Endothelial cell of umbilical vein (primary cell): ENCODE measurements at regions not wholly inside any gene's neighbourhood (a gene's known extent, or its start where the extent isn't known, plus 50 kb on each side); places are given as distances from the start of the nearest gene placed in this dataset.

Experiments used
- BruUV-seq: library from RNA; stranded (reverse); fragments of 400-500 nt; replicated peaks from 2 replicates; lab custom pipeline; 2021; lab: Mats Ljungman, UMichigan
- CTCF ChIA-PET: fragments of 300-600, 350-600 bp; sonication (Branson Sonifier 250); formaldehyde crosslinking; loops from one replicate; lab custom pipeline; 2021; ENCODE audit warnings: antibody characterized with exemption, inconsistent platforms; lab: Charles Lee
- POLR2A ChIA-PET: fragments of 300-600, 350-600 bp; sonication (Branson Sonifier 250); formaldehyde crosslinking; loops from one replicate; lab custom pipeline; 2021; ENCODE audit warnings: antibody characterized with exemption, inconsistent platforms; lab: Charles Lee
- DNase-seq: peaks from one replicate; pipeline ENCODE4 v3.0.0-alpha.2; 2011; ENCODE audit warnings: low read depth, low spot score
- FAIRE-seq: peaks from 2 replicates; lab custom pipeline; 2011; peaks lifted over from hg19 to GRCh38; lab: Jason Lieb, UNC
- H2AFZ ChIP-seq: 2 replicates; pipeline ENCODE4 v1.6.0; 2012; ENCODE audit warnings: low read depth, low read length, control low read depth, inconsistent platforms
- H3K27ac ChIP-seq: 2 replicates; pipeline ENCODE4 v1.5.1; 2011; ENCODE audit warnings: low read depth, mild to moderate bottlenecking, control low read depth, low read length, moderate library complexity; ENCODE audit not compliant: insufficient read depth
- H3K27me3 ChIP-seq, 2 experiments: 2 replicates each; pipeline versions ENCODE4 v1.6.0 to v1.6.1; 2011; ENCODE audit warnings: low read length in 2 of 2, mixed read lengths in 1 of 2; ENCODE audit not compliant: control insufficient read depth in 2 of 2, insufficient read depth in 2 of 2
- H3K36me3 ChIP-seq, 2 experiments: 2 replicates in 1 of 2; 3 replicates in 1 of 2; pipeline ENCODE4 v1.5.1; 2011; ENCODE audit warnings: low read length in 2 of 2, mild to moderate bottlenecking in 1 of 2, moderate library complexity in 1 of 2; ENCODE audit not compliant: control insufficient read depth in 2 of 2, insufficient read depth in 2 of 2; ENCODE audit errors: extremely low read depth in 1 of 2
- H3K4me1 ChIP-seq: 3 replicates; pipeline ENCODE4 v1.5.1; 2011; ENCODE audit warnings: mild to moderate bottlenecking, low read length; ENCODE audit not compliant: control insufficient read depth, insufficient read depth; ENCODE audit errors: extremely low read depth
- H3K4me2 ChIP-seq: 2 replicates; pipeline ENCODE4 v1.6.1; 2011; ENCODE audit warnings: low read length, control low read depth, mixed read lengths; ENCODE audit not compliant: insufficient read depth
- H3K4me3 ChIP-seq, 3 experiments: fragments of 200-600 bp in 1 of 3; sonication (generic), shearing (Covaris generic) in 1 of 3; replicated peaks in 1 of 3; 2 replicates each; pipeline ENCODE4 v1.5.1; 2011 to 2016; ENCODE audit warnings: control low read depth in 3 of 3, low read length in 3 of 3, mild to moderate bottlenecking in 2 of 3, inconsistent platforms in 1 of 3, low read depth in 1 of 3, moderate library complexity in 1 of 3; ENCODE audit not compliant: insufficient read depth in 1 of 3
- H3K79me2 ChIP-seq: 2 replicates; pipeline ENCODE4 v1.6.0; 2012; ENCODE audit warnings: low read length, inconsistent platforms; ENCODE audit not compliant: control insufficient read depth, insufficient read depth
- H3K9ac ChIP-seq: replicated peaks from 2 replicates; pipeline ENCODE3; 2011; ENCODE audit warnings: low read length, control low read depth; ENCODE audit not compliant: insufficient read depth; ENCODE audit errors: extremely low read depth
- H3K9me1 ChIP-seq: replicated peaks from 3 replicates; pipeline ENCODE4 v1.6.0; 2011; ENCODE audit warnings: mild to moderate bottlenecking, low read length; ENCODE audit not compliant: control insufficient read depth, insufficient read depth; ENCODE audit errors: extremely low read depth
- H3K9me3 ChIP-seq: replicated peaks from 2 replicates; pipeline ENCODE4 v1.5.1; 2012; ENCODE audit warnings: low read length, inconsistent platforms; ENCODE audit not compliant: control insufficient read depth, insufficient read depth
- H4K20me1 ChIP-seq: replicated peaks from 2 replicates; pipeline ENCODE3; 2011; ENCODE audit warnings: mild to moderate bottlenecking, low read length; ENCODE audit not compliant: control insufficient read depth, insufficient read depth; ENCODE audit errors: extremely low read depth
- CTCF ChIP-seq, 2 donors: IDR thresholded peaks; 1 replicate in 1 of 2; 2 replicates in 1 of 2; pipeline ENCODE4 v1.5.1; 2011; ENCODE audit warnings: low read length in 2 of 2, mild to moderate bottlenecking in 2 of 2, moderate library complexity in 2 of 2, control low read depth in 1 of 2, inconsistent platforms in 1 of 2, low read depth in 1 of 2; ENCODE audit not compliant: insufficient read depth in 1 of 2; ENCODE audit errors: extremely low read depth in 1 of 2
- EZH2 ChIP-seq: IDR thresholded peaks from 2 replicates; pipeline ENCODE4 v1.6.1; 2012; ENCODE audit warnings: borderline replicate concordance, low read depth, mild to moderate bottlenecking, moderate library complexity, low read length, inconsistent platforms; ENCODE audit not compliant: severe bottlenecking
- FOS ChIP-seq: IDR thresholded peaks from 2 replicates; pipeline ENCODE4 v1.6.1; 2011; ENCODE audit warnings: mild to moderate bottlenecking, low read length, moderate library complexity, borderline replicate concordance; ENCODE audit not compliant: insufficient read depth
- GATA2 ChIP-seq: IDR thresholded peaks from 2 replicates; pipeline ENCODE4 v1.7.0; 2011; ENCODE audit warnings: low read depth, mild to moderate bottlenecking, moderate library complexity, mixed read lengths, low read length; ENCODE audit not compliant: insufficient read length, insufficient read depth
- JUN ChIP-seq: IDR thresholded peaks from 2 replicates; pipeline ENCODE4 v1.6.1; 2011; ENCODE audit warnings: borderline replicate concordance, low read depth; ENCODE audit not compliant: insufficient read length, insufficient read depth
- MAX ChIP-seq: IDR thresholded peaks from 2 replicates; pipeline ENCODE4 v1.6.1; 2011; ENCODE audit not compliant: insufficient read depth, insufficient read length
- POLR2AphosphoS5 ChIP-seq: IDR thresholded peaks from 2 replicates; pipeline ENCODE4 v1.6.1; 2012; ENCODE audit warnings: low read depth, mild to moderate bottlenecking, control low read depth, low read length, moderate library complexity; ENCODE audit not compliant: insufficient read depth
- dilution Hi-C: fragments of 300-500 bp; cut with MboI; formaldehyde crosslinking; loops from one replicate; pipeline ENCODE4 v1.15.0; 2019; ENCODE audit warnings: low sequenced_read_pairs; ENCODE audit not compliant: extremely low pct_ligation_motif_present
- intact Hi-C: fragments of 100-400 bp; cut with micrococcal nuclease; formaldehyde crosslinking; loops from one replicate; pipeline ENCODE4 v1.10.0; 2022

GRCh38 chr5:136525597-136525996 is 160.3 kb upstream of the TRPC7 start:
- dilution Hi-C loops (no loop called here), intact Hi-C loops (no loop called here)
- POLR2A ChIA-PET, result no interaction called here
- H3K4me3 ChIP-seq, result no peak overlapping the region
- peaks cover 10% of the 10 kb centered on the region for H3K4me1 ChIP-seq
- no peaks in the 10 kb centered on the region for H3K9me3 ChIP-seq
- no peak overlapping the region for H3K4me2 ChIP-seq
- no peak overlapping the region for H3K27ac ChIP-seq
- no peaks in the 10 kb centered on the region for H4K20me1 ChIP-seq
- H3K27me3 ChIP-seq, result peaks cover 0 to 2% of the 10 kb centered on the region in 2 experiments
- H3K36me3 ChIP-seq, result no peaks in the 10 kb centered on the region
- CTCF ChIA-PET, result no interaction called here
- no peak overlapping the region for H2AFZ ChIP-seq
- FAIRE-seq, result no peak
- BruUV-seq, result no TSS peak
- DNase-seq, result no peak
- no peaks in the 10 kb centered on the region for H3K9me1 ChIP-seq
- TF ChIP-seq EZH2 (no peak), CTCF (IDR thresholded peaks at IDR 0.05; ENCODE audit: extremely low read depth in 1 of 2, insufficient read depth in 1 of 2, low read depth in 1 of 2, low read length in 2 of 2) (no peak), JUN (no peak), FOS (no peak), GATA2 (no peak), POLR2AphosphoS5 (no peak), MAX (no peak)
- H3K9ac ChIP-seq, result no peak overlapping the region
- H3K79me2 ChIP-seq, result no peaks in the 10 kb centered on the region
